IMR-90 (cell line): ENCODE measurements at regions not wholly inside any gene's neighbourhood (a gene's known extent, or its start where the extent isn't known, plus 50 kb on each side); places are given as distances from the start of the nearest gene placed in this dataset.

ENCODE experiments used
- ATAC-seq: fragments of 200-7000 bp; cut with Tn5 transposase; 2 replicates; pipeline ENCODE4 v1.9.1; 2020; ENCODE audit warnings: low read depth, mild to moderate bottlenecking, moderate library complexity
- BruUV-seq: library from RNA; stranded (reverse); fragments of 400-500 nt; replicated peaks from 2 replicates; lab custom pipeline; 2021; lab: Mats Ljungman, UMichigan
- CTCF ChIA-PET: fragments of 300-600 bp; formaldehyde crosslinking; extraction: SDS; loops from one replicate; lab custom pipeline; 2021; ENCODE audit warnings: antibody characterized with exemption; lab: Yijun Ruan, JAX
- POLR2A ChIA-PET: fragments of 300-600 bp; sonication (Branson Sonifier 250); formaldehyde crosslinking; loops from one replicate; lab custom pipeline; 2022; ENCODE audit warnings: antibody characterized with exemption; ENCODE audit not compliant: unreplicated experiment; lab: Charles Lee
- DNase-seq: peaks from one replicate; pipeline ENCODE4 v3.0.0; 2013
- H2AFZ ChIP-seq: replicated peaks from 2 replicates; pipeline ENCODE3; 2013; ENCODE audit warnings: low read length, mild to moderate bottlenecking; ENCODE audit not compliant: poor library complexity
- H2AK5ac ChIP-seq: 2 replicates; pipeline ENCODE4 v1.6.1; 2013; ENCODE audit warnings: low read depth, low read length, inconsistent platforms
- H2AK9ac ChIP-seq: replicated peaks from 2 replicates; pipeline ENCODE3; 2013; ENCODE audit warnings: mild to moderate bottlenecking, low read depth, low read length, moderate library complexity; ENCODE audit not compliant: poor library complexity
- H2BK120ac ChIP-seq: 2 replicates; pipeline ENCODE4 v1.6.1; 2013; ENCODE audit warnings: low read depth, low read length, inconsistent platforms
- H2BK15ac ChIP-seq: 3 replicates; pipeline ENCODE4 v1.6.1; 2013; ENCODE audit warnings: low read depth, low read length, inconsistent platforms
- H2BK20ac ChIP-seq: 2 replicates; pipeline ENCODE4 v1.6.1; 2013; ENCODE audit warnings: low read depth, mild to moderate bottlenecking, inconsistent platforms, low read length, moderate library complexity
- H2BK5ac ChIP-seq: 2 replicates; pipeline ENCODE4 v1.6.1; 2013; ENCODE audit warnings: mild to moderate bottlenecking, low read depth, low read length, inconsistent platforms; ENCODE audit not compliant: poor library complexity, severe bottlenecking
- H3K14ac ChIP-seq: replicated peaks from 2 replicates; pipeline ENCODE4 v1.6.1; 2013; ENCODE audit warnings: low read depth, low read length, inconsistent platforms
- H3K18ac ChIP-seq: 2 replicates; pipeline ENCODE4 v1.6.1; 2013; ENCODE audit warnings: low read depth, low read length, control low read depth
- H3K23ac ChIP-seq: 2 replicates; pipeline ENCODE4 v1.6.1; 2013; ENCODE audit warnings: low read depth, low read length, inconsistent platforms
- H3K27ac ChIP-seq: 2 replicates; pipeline ENCODE4 v1.5.1; 2013; ENCODE audit warnings: mild to moderate bottlenecking, control low read depth, low read length; ENCODE audit not compliant: insufficient read depth
- H3K27me3 ChIP-seq: 2 replicates; pipeline ENCODE4 v1.6.1; 2013; ENCODE audit warnings: low read length; ENCODE audit not compliant: control insufficient read depth, insufficient read depth
- H3K36me3 ChIP-seq: 2 replicates; pipeline ENCODE4 v1.6.1; 2013; ENCODE audit warnings: low read length, mixed read lengths; ENCODE audit not compliant: control insufficient read depth, insufficient read depth
- H3K4ac ChIP-seq: 2 replicates; pipeline ENCODE4 v1.6.1; 2013; ENCODE audit warnings: low read depth, low read length, inconsistent platforms
- H3K4me1 ChIP-seq: 2 replicates; pipeline ENCODE4 v1.6.1; 2013; ENCODE audit warnings: low read length, mixed read lengths; ENCODE audit not compliant: control insufficient read depth, insufficient read depth
- H3K4me2 ChIP-seq: 2 replicates; pipeline ENCODE4 v1.6.1; 2013; ENCODE audit warnings: low read depth, mild to moderate bottlenecking, control low read depth, low read length, moderate library complexity
- H3K4me3 ChIP-seq: 2 replicates; pipeline ENCODE4 v1.5.1; 2013; ENCODE audit warnings: low read depth, mild to moderate bottlenecking, control low read depth, low read length, moderate library complexity; ENCODE audit not compliant: insufficient read depth
- H3K56ac ChIP-seq: 2 replicates; pipeline ENCODE4 v1.6.1; 2013; ENCODE audit warnings: low read length, inconsistent platforms; ENCODE audit not compliant: insufficient read depth; ENCODE audit errors: extremely low read depth
- H3K79me1 ChIP-seq, 2 experiments: 2 replicates each; pipeline ENCODE4 v1.6.1; 2013; ENCODE audit warnings: low read length in 2 of 2, inconsistent platforms in 1 of 2, low read depth in 1 of 2
- H3K9ac ChIP-seq: 2 replicates; pipeline ENCODE4 v1.6.1; 2013; ENCODE audit warnings: low read depth, low read length, control low read depth
- H3K9me1 ChIP-seq: 2 replicates; pipeline ENCODE4 v1.6.1; 2013; ENCODE audit warnings: low read length, inconsistent platforms; ENCODE audit not compliant: insufficient read depth
- H3K9me3 ChIP-seq: 2 replicates; pipeline ENCODE4 v1.6.1; 2013; ENCODE audit warnings: low read length; ENCODE audit not compliant: control insufficient read depth, insufficient read depth
- H4K20me1 ChIP-seq: 2 replicates; pipeline ENCODE4 v1.6.1; 2013; ENCODE audit warnings: low read length, inconsistent platforms; ENCODE audit not compliant: insufficient read depth
- H4K5ac ChIP-seq: 2 replicates; pipeline ENCODE4 v1.6.1; 2013; ENCODE audit warnings: mild to moderate bottlenecking, low read depth, low read length, control low read depth
- H4K8ac ChIP-seq, 2 experiments: 2 replicates each; pipeline ENCODE4 v1.6.1; 2013; ENCODE audit warnings: low read depth in 2 of 2, low read length in 2 of 2, control low read depth in 1 of 2, inconsistent platforms in 1 of 2
- H4K91ac ChIP-seq: 2 replicates; pipeline ENCODE4 v1.6.1; 2013; ENCODE audit warnings: low read depth, low read length, inconsistent platforms; ENCODE audit not compliant: insufficient read depth
- CEBPB ChIP-seq: IDR thresholded peaks from 2 replicates; pipeline ENCODE4 v1.6.1; 2012; ENCODE audit warnings: low read depth, low read length, improper control_type of control experiment
- CHD1 ChIP-seq: IDR thresholded peaks from 2 replicates; pipeline ENCODE4 v1.6.1; 2012; ENCODE audit warnings: low read depth, low read length, improper control_type of control experiment
- CTCF ChIP-seq: conservative IDR thresholded peaks from 2 replicates; pipeline ENCODE4 v1.5.1; 2012; ENCODE audit warnings: mild to moderate bottlenecking, low read depth, low read length, improper control_type of control experiment
- ELK1 ChIP-seq: fragments of 150-350 bp; IDR thresholded peaks from 2 replicates; pipeline ENCODE4 v1.6.1; 2016; ENCODE audit warnings: low read depth, mild to moderate bottlenecking, low read length, moderate library complexity, borderline replicate concordance
- FOS ChIP-seq: fragments of 150-350 bp; IDR thresholded peaks from 2 replicates; pipeline ENCODE4 v1.6.1; 2016; ENCODE audit warnings: low read depth, low read length
- MAFK ChIP-seq: IDR thresholded peaks from 2 replicates; pipeline ENCODE4 v1.6.1; 2012; ENCODE audit warnings: low read depth, low read length, improper control_type of control experiment
- MAZ ChIP-seq: IDR thresholded peaks from 2 replicates; pipeline ENCODE4 v1.6.1; 2012; ENCODE audit warnings: low read depth, mild to moderate bottlenecking, low read length, improper control_type of control experiment, moderate library complexity, borderline replicate concordance
- MXI1 ChIP-seq: IDR thresholded peaks from 2 replicates; pipeline ENCODE4 v1.6.1; 2012; ENCODE audit warnings: low read depth, mild to moderate bottlenecking, low read length, moderate library complexity, borderline replicate concordance
- NFE2L2 ChIP-seq: fragments of 150-350 bp; IDR thresholded peaks from 2 replicates; pipeline ENCODE4 v1.6.1; 2016; ENCODE audit warnings: low read depth, mild to moderate bottlenecking, low read length
- POLR2A ChIP-seq: IDR thresholded peaks from 2 replicates; pipeline ENCODE4 v1.6.1; 2012; ENCODE audit warnings: mild to moderate bottlenecking, low read depth, low read length
- RAD21 ChIP-seq: IDR thresholded peaks from 2 replicates; pipeline ENCODE4 v1.6.1; 2012; ENCODE audit warnings: low read length, improper control_type of control experiment
- RCOR1 ChIP-seq: IDR thresholded peaks from 2 replicates; pipeline ENCODE4 v1.6.1; 2012; ENCODE audit warnings: mild to moderate bottlenecking, low read length, improper control_type of control experiment; ENCODE audit not compliant: insufficient replicate concordance
- RFX5 ChIP-seq: IDR thresholded peaks from 2 replicates; pipeline ENCODE4 v1.8.0; 2012; ENCODE audit warnings: low read depth, mild to moderate bottlenecking, low read length, moderate library complexity
- SMC3 ChIP-seq: fragments of 150-350 bp; IDR thresholded peaks from 2 replicates; pipeline ENCODE4 v1.6.1; 2016; ENCODE audit warnings: low read depth, mild to moderate bottlenecking, antibody characterized with exemption, low read length, moderate library complexity
- USF2 ChIP-seq: fragments of 150-350 bp; IDR thresholded peaks from 2 replicates; pipeline ENCODE4 v1.6.1; 2017; ENCODE audit warnings: mild to moderate bottlenecking, antibody characterized with exemption, low read length, low read depth
- WGBS, 2 experiments: methylation state at CpG; one replicate each; pipeline versions ENCODE4 v1.1.5 to v1.1.7; 2013; ENCODE audit warnings: missing lambda C conversion rate in 2 of 2; ENCODE audit not compliant: insufficient read length in 1 of 2; ENCODE audit errors: extremely low coverage in 2 of 2; 5-methylcytosine and 5-hydroxymethylcytosine counted together
- dilution Hi-C: fragments of 300-500 bp; cut with HindIII; formaldehyde crosslinking; loops from one replicate; pipeline ENCODE4 v1.14.3; 2018; ENCODE audit warnings: low sequenced_read_pairs; ENCODE audit not compliant: unreplicated experiment
- in situ Hi-C: fragments of 300-500 bp; cut with MboI; formaldehyde crosslinking; loops from 3 replicates; pipeline ENCODE4 v1.14.3; 2019; ENCODE audit warnings: low sequenced_read_pairs, inconsistent platforms, mixed read lengths
- intact Hi-C: fragments of 100-400 bp; cut with micrococcal nuclease; formaldehyde crosslinking; loops from 2 replicates; pipeline ENCODE4 v1.10.0; 2022

- 0 out of 2 replicates have a peak overlapping the region, but pooled peaks have one; percentile 49 for H3K23ac ChIP-seq
- ChIA-PET CTCF (no interaction called here), POLR2A (interaction anchor here (0.6 kb wide), 1 partner anchor 12 kb away, joined by 3 read pairs; no protein-coding TSS in a partner anchor)
- DNase-seq (no peak), ATAC-seq (no peak)
- H2BK120ac ChIP-seq, result peak overlapping the region; percentile 76
- BruUV-seq, result no TSS peak
- peak overlapping the region; percentile 75 for H3K14ac ChIP-seq
- H2BK20ac ChIP-seq, result peak overlapping the region; percentile 87
- intact Hi-C loops (no loop called here), in situ Hi-C loops (loop anchor here (5.0 kb wide), 1 partner anchor 83 kb away; no protein-coding TSS in a partner anchor), dilution Hi-C loops (no loop called here)
- peaks cover 18 to 46% of the 10 kb centered on the region in 2 experiments for H3K79me1 ChIP-seq
- 75% methylated on average over 2 of the region's 9 CpGs; no CpG with 5 or more reads in 1 of the 2 experiments for WGBS, 2 experiments
- peak overlapping the region; percentile 51; the same call in 1 of the 2 replicates for H3K9ac ChIP-seq
- no peak overlapping the region; the same call in 2 of the 3 replicates for H2BK15ac ChIP-seq
- H3K27me3 ChIP-seq, result no peaks in the 10 kb centered on the region
- no peak overlapping the region for H3K4me3 ChIP-seq
- peak overlapping the region; percentile 50 for H4K91ac ChIP-seq
- H3K9me3 ChIP-seq, result no peaks in the 10 kb centered on the region
- H4K5ac ChIP-seq, result peak overlapping the region; percentile 89
- no peak overlapping the region for H2AK9ac ChIP-seq
- H3K4me1 ChIP-seq, result peaks cover 23% of the 10 kb centered on the region
- H3K4ac ChIP-seq, result peak overlapping the region; percentile 83
- peaks cover 22% of the 10 kb centered on the region for H3K36me3 ChIP-seq
- peak overlapping the region; percentile 33 to 78; a peak in 2 of 4 replicates for H4K8ac ChIP-seq
- H3K9me1 ChIP-seq, result peaks cover 12% of the 10 kb centered on the region
- H3K18ac ChIP-seq, result peak overlapping the region; percentile 94
- H4K20me1 ChIP-seq, result peaks cover 5% of the 10 kb centered on the region; the same call in 1 of the 2 replicates
- peak overlapping the region; percentile 87 for H2BK5ac ChIP-seq
- H3K27ac ChIP-seq, result peak overlapping the region; percentile 55; the same call in 1 of the 2 replicates
- peak overlapping the region; percentile 32; the same call in 1 of the 2 replicates for H2AK5ac ChIP-seq
- no peak overlapping the region for H3K56ac ChIP-seq
- H2AFZ ChIP-seq, result peak overlapping the region; percentile 12
- H3K4me2 ChIP-seq, result peak overlapping the region; percentile 73; the same call in 1 of the 2 replicates
- TF ChIP-seq CEBPB, result no peak
- TF ChIP-seq USF2, result no peak
- no peak for TF ChIP-seq MAFK
- no peak for TF ChIP-seq MXI1
- no peak for TF ChIP-seq MAZ
- TF ChIP-seq ELK1, result no peak
- TF ChIP-seq CTCF, result no peak
- TF ChIP-seq SMC3, result no peak
- no peak for TF ChIP-seq RAD21
- no peak for TF ChIP-seq NFE2L2
- TF ChIP-seq FOS, result no peak
- no peak for TF ChIP-seq RCOR1
- TF ChIP-seq RFX5, result no peak
- no peak for TF ChIP-seq POLR2A
- TF ChIP-seq CHD1, result no peak
These were observed 97.5 kb downstream of the ZNF608 start for GRCh38 chr5:124648902-124649467.
